Pons (tissue), 1 donor: ENCODE measurements at regions not wholly inside any gene's neighbourhood (a gene's known extent, or its start where the extent isn't known, plus 50 kb on each side); places are given as distances from the start of the nearest gene placed in this dataset.
A peak's percentile ranks its signal among the peaks of the same experiment; 100 is the strongest.

Experiments used
- DNase-seq: peaks from one replicate; pipeline ENCODE4 v3.0.0-alpha.2; 2016; ENCODE audit warnings: low spot score

GRCh38 chr13:57784633-57785032, 153.1 kb downstream of the PCDH17 start:
- DNase-seq, result no peak

GRCh38 chr13:57787058-57787791, 155.7 kb downstream of the PCDH17 start:
- DNase-seq, result no peak

- DNase-seq, result no peak
Measured at GRCh38 chr13:57799624-57800023, 168.1 kb downstream of the PCDH17 start.

GRCh38 chr13:57813651-57814050, 182.1 kb downstream of the PCDH17 start:
- DNase-seq, result no peak

- DNase-seq, result no peak
Measured at GRCh38 chr13:57815600-57815999, 184.1 kb downstream of the PCDH17 start.

GRCh38 chr13:57820924-57821323, 189.4 kb downstream of the PCDH17 start:
- no peak for DNase-seq

GRCh38 chr13:57823704-57824103, 192.2 kb downstream of the PCDH17 start:
- DNase-seq, result no peak

- no peak for DNase-seq
Measured at GRCh38 chr13:57824121-57824520, 192.6 kb downstream of the PCDH17 start.

GRCh38 chr13:57825066-57825465, 193.5 kb downstream of the PCDH17 start:
- DNase-seq, result no peak

- no peak for DNase-seq
Measured at GRCh38 chr13:57829496-57829895, 198.0 kb downstream of the PCDH17 start.

GRCh38 chr13:57832187-57832586, 200.6 kb downstream of the PCDH17 start:
- DNase-seq, result no peak

GRCh38 chr13:57837801-57838200, 206.3 kb downstream of the PCDH17 start:
- DNase-seq, result no peak

GRCh38 chr13:57843521-57843920, 212.0 kb downstream of the PCDH17 start:
- no peak for DNase-seq

- DNase-seq, result no peak
Measured at GRCh38 chr13:57846600-57847173, 215.1 kb downstream of the PCDH17 start.

GRCh38 chr13:57857945-57858344, 226.4 kb downstream of the PCDH17 start:
- DNase-seq, result peak; percentile 50

GRCh38 chr13:57858376-57858775, 226.8 kb downstream of the PCDH17 start:
- DNase-seq, result peak; percentile 3

GRCh38 chr13:57862879-57863278, 231.3 kb downstream of the PCDH17 start:
- no peak for DNase-seq

GRCh38 chr13:57865600-57866294, 234.2 kb downstream of the PCDH17 start:
- DNase-seq, result no peak

- no peak for DNase-seq
Measured at GRCh38 chr13:57874530-57874929, 243.0 kb downstream of the PCDH17 start.

- no peak for DNase-seq
Measured at GRCh38 chr13:57877601-57878000, 246.1 kb downstream of the PCDH17 start.

GRCh38 chr13:57878291-57878690, 246.7 kb downstream of the PCDH17 start:
- no peak for DNase-seq

- no peak for DNase-seq
Measured at GRCh38 chr13:57897225-57897624, 265.7 kb downstream of the PCDH17 start.

- no peak for DNase-seq
Measured at GRCh38 chr13:57899096-57899495, 267.6 kb downstream of the PCDH17 start.
